NB4 (cell line): ENCODE measurements at regions not wholly inside any gene's neighbourhood (a gene's known extent, or its start where the extent isn't known, plus 50 kb on each side); places are given as distances from the start of the nearest gene placed in this dataset.

Source experiments
- DNase-seq: peaks from one replicate; pipeline ENCODE4 v3.0.0; 2010; ENCODE audit warnings: low read depth
- H3K4me3 ChIP-seq: one replicate; pipeline ENCODE4 v1.5.1; 2011; ENCODE audit warnings: mild to moderate bottlenecking, low read depth, low read length, moderate library complexity
- CTCF ChIP-seq: IDR thresholded peaks from one replicate; pipeline ENCODE4 v1.5.1; 2012; ENCODE audit warnings: low read depth, low read length
- MAX ChIP-seq: IDR thresholded peaks from 2 replicates; pipeline ENCODE4 v1.6.1; 2011; ENCODE audit warnings: low read depth, low read length
- MYC ChIP-seq: IDR thresholded peaks from 2 replicates; pipeline ENCODE4 v1.6.1; 2011; ENCODE audit warnings: low read depth, low read length
- POLR2A ChIP-seq: IDR thresholded peaks from 2 replicates; pipeline ENCODE4 v1.6.1; 2011; ENCODE audit warnings: mild to moderate bottlenecking; ENCODE audit not compliant: insufficient read length; ENCODE audit errors: extremely low read depth

- TF ChIP-seq MYC (no peak), CTCF (no peak), MAX (no peak), POLR2A (no peak)
- no peak for DNase-seq
- H3K4me3 ChIP-seq: no peak overlapping the region
Measured at GRCh38 chr7:52273685-52274610, 761.5 kb upstream of the POM121L12 start.

- no peak for DNase-seq
- TF ChIP-seq MAX (no peak), POLR2A (no peak), CTCF (no peak), MYC (no peak)
- H3K4me3 ChIP-seq: no peak overlapping the region
Measured at GRCh38 chr7:52271703-52272102, 763.7 kb upstream of the POM121L12 start.

GRCh38 chr7:52270301-52270700 is 765.1 kb upstream of the POM121L12 start:
- DNase-seq: no peak
- no peak overlapping the region for H3K4me3 ChIP-seq
- TF ChIP-seq CTCF (no peak), MYC (no peak), MAX (no peak), POLR2A (no peak)

- no peak for DNase-seq
- no peak overlapping the region for H3K4me3 ChIP-seq
- TF ChIP-seq CTCF (no peak), MYC (no peak), MAX (no peak), POLR2A (no peak)
Measured at GRCh38 chr7:52269669-52270068, 765.8 kb upstream of the POM121L12 start.

GRCh38 chr7:52261057-52261456 is 774.4 kb upstream of the POM121L12 start:
- DNase-seq: no peak
- no peak overlapping the region for H3K4me3 ChIP-seq
- TF ChIP-seq MYC: no peak
- no peak for TF ChIP-seq CTCF
- TF ChIP-seq POLR2A: no peak
- no peak for TF ChIP-seq MAX
